ENCODE measurements at regions not wholly inside any gene's neighbourhood (a gene's known extent, or its start where the extent isn't known, plus 50 kb on each side); places are given as distances from the start of the nearest gene placed in this dataset.

GRCh38 chr10:117631276-117632145 is 89.0 kb downstream of the EMX2 start:
- no peak for TF ChIP-seq CTCF (IDR thresholded peaks at IDR 0.05; ENCODE audit: borderline replicate concordance, extremely low read depth, low read length, poor library complexity, severe bottlenecking)
- no peak for TF ChIP-seq EZH2 (IDR thresholded peaks at IDR 0.05; ENCODE audit: borderline replicate concordance, low read depth, low read length, severe bottlenecking)
